Kidney epithelial cell (primary cell): ENCODE measurements at regions not wholly inside any gene's neighbourhood (a gene's known extent, or its start where the extent isn't known, plus 50 kb on each side); places are given as distances from the start of the nearest gene placed in this dataset.

Experiments
- DNase-seq: peaks from one replicate; pipeline ENCODE4 v3.0.0-alpha.2; 2010; ENCODE audit warnings: low read depth
- H3K27me3 ChIP-seq: 2 replicates; pipeline ENCODE4 v1.6.0; 2011; ENCODE audit warnings: low read length; ENCODE audit not compliant: control insufficient read depth, insufficient read depth
- H3K36me3 ChIP-seq: 2 replicates; pipeline ENCODE4 v1.5.1; 2011; ENCODE audit warnings: low read length; ENCODE audit not compliant: control insufficient read depth, insufficient read depth
- H3K4me3 ChIP-seq: 2 replicates; pipeline ENCODE4 v1.5.1; 2011; ENCODE audit warnings: low read depth, mild to moderate bottlenecking, control low read depth, low read length
- CTCF ChIP-seq: IDR thresholded peaks from 2 replicates; pipeline ENCODE4 v1.5.1; 2011; ENCODE audit warnings: mild to moderate bottlenecking, moderate library complexity, low read length, control low read depth, inconsistent platforms; ENCODE audit not compliant: insufficient read depth, poor library complexity, severe bottlenecking

- Histone ChIP-seq H3K27me3 (no peaks in the 10 kb centered on the region), H3K36me3 (no peaks in the 10 kb centered on the region), H3K4me3 (no peak overlapping the region)
- no peak for DNase-seq
- TF ChIP-seq CTCF = no peak
Observed at GRCh38 chr13:99723878-99724277, 222.6 kb downstream of the TM9SF2 start.

- DNase-seq = no peak
- H3K27me3 ChIP-seq = no peaks in the 10 kb centered on the region
- no peaks in the 10 kb centered on the region for H3K36me3 ChIP-seq
- no peak overlapping the region for H3K4me3 ChIP-seq
- TF ChIP-seq CTCF = no peak
Observed at GRCh38 chr13:99722931-99723330, 221.7 kb downstream of the TM9SF2 start.

- H3K4me3 ChIP-seq = no peak overlapping the region
- no peak for TF ChIP-seq CTCF
- H3K36me3 ChIP-seq = no peaks in the 10 kb centered on the region
- no peak for DNase-seq
- H3K27me3 ChIP-seq = no peaks in the 10 kb centered on the region
Observed at GRCh38 chr13:99722338-99722818, 221.1 kb downstream of the TM9SF2 start.

- no peak for TF ChIP-seq CTCF
- Histone ChIP-seq H3K27me3 (no peaks in the 10 kb centered on the region), H3K4me3 (no peak overlapping the region), H3K36me3 (no peaks in the 10 kb centered on the region)
- no peak for DNase-seq
Observed at GRCh38 chr13:99721606-99722337, 220.5 kb downstream of the TM9SF2 start.

- Histone ChIP-seq H3K36me3 (no peaks in the 10 kb centered on the region), H3K27me3 (no peaks in the 10 kb centered on the region), H3K4me3 (no peak overlapping the region)
- TF ChIP-seq CTCF = no peak
- no peak for DNase-seq
Observed at GRCh38 chr13:99717959-99718674, 216.8 kb downstream of the TM9SF2 start.
